ENCODE measurements at regions not wholly inside any gene's neighbourhood (a gene's known extent, or its start where the extent isn't known, plus 50 kb on each side); places are given as distances from the start of the nearest gene placed in this dataset.

- no peak for ATAC-seq (ENCODE audit: low read depth)
- TF ChIP-seq EZH2 (IDR thresholded peaks at IDR 0.05; ENCODE audit: borderline replicate concordance, insufficient read depth, low read depth, low read length, poor library complexity, severe bottlenecking) (no peak), CTCF (IDR thresholded peaks at IDR 0.05) (no peak)
- no peaks in the 10 kb centered on the region for H3K79me2 ChIP-seq (ENCODE audit: control insufficient read depth, insufficient read depth, low read length)
- H3K4me2 ChIP-seq (replicated peaks; ENCODE audit: low read depth, low read length, poor library complexity, severe bottlenecking), result no peak overlapping the region
- ChIA-PET POLR2A (no interaction called here), CTCF (no interaction called here)
- no peak overlapping the region for H3K9ac ChIP-seq (ENCODE audit: low read length)
- no peaks in the 10 kb centered on the region for H3K9me3 ChIP-seq (ENCODE audit: control extremely low read depth in 1 of 3, control insufficient read depth in 2 of 3, insufficient read depth in 1 of 3, low read length in 2 of 3)
- H3K27ac Mint-ChIP-seq, result no peak overlapping the region
- DNase-seq, result no peak
- H3K36me3 ChIP-seq (replicated peaks in 1 of 2; ENCODE audit: control extremely low read depth in 1 of 2, control insufficient read depth in 1 of 2, extremely low read depth in 1 of 2, insufficient read depth in 2 of 2, low read length in 1 of 2), result no peaks in the 10 kb centered on the region
- WGBS (ENCODE audit: insufficient coverage), result 94% methylated on average over 4 of the region's 4 CpGs
- no peak overlapping the region for H3K4me3 ChIP-seq (ENCODE audit: control extremely low read depth in 1 of 5, extremely low read depth in 1 of 5, insufficient read depth in 1 of 5, low read depth in 2 of 5, low read length in 4 of 5)
- peaks cover under 1% of the 10 kb centered on the region for H3K27me3 Mint-ChIP-seq
- H3K27me3 ChIP-seq (replicated peaks in 1 of 4; ENCODE audit: control extremely low read depth in 1 of 4, control insufficient read depth in 3 of 4, insufficient read depth in 4 of 4, low read length in 3 of 4), result peaks cover 0 to 3% (median 0%) of the 10 kb centered on the region in 4 experiments
- H4K20me1 ChIP-seq (ENCODE audit: control insufficient read depth, insufficient read depth, low read length, poor library complexity, severe bottlenecking), result no peaks in the 10 kb centered on the region
- intact Hi-C loops (cut with micrococcal nuclease), result no loop called here
- no peaks in the 10 kb centered on the region for H3K4me1 ChIP-seq (ENCODE audit: control insufficient read depth in 2 of 2, insufficient read depth in 2 of 2, low read length in 2 of 2)
- no peaks in the 10 kb centered on the region for H3K4me1 Mint-ChIP-seq
- H3K9me3 Mint-ChIP-seq (ENCODE audit: insufficient read depth), result no peaks in the 10 kb centered on the region
- H3K4me3 Mint-ChIP-seq, result no peak overlapping the region
- no peak overlapping the region for H3K27ac ChIP-seq (ENCODE audit: low read length in 2 of 2)
- no peak overlapping the region for H2AFZ ChIP-seq (ENCODE audit: insufficient read depth, low read depth, low read length, poor library complexity, severe bottlenecking)
These were observed 369.6 kb upstream of the DYNLRB2 start for GRCh38 chr16:80171199-80171598.

GRCh38 chr16:80167657-80168390 lies 373.0 kb upstream of the DYNLRB2 start:
- intact Hi-C loops (cut with micrococcal nuclease), result no loop called here
- no peak for TF ChIP-seq CTCF (IDR thresholded peaks at IDR 0.05)
- TF ChIP-seq EZH2 (IDR thresholded peaks at IDR 0.05; ENCODE audit: borderline replicate concordance, insufficient read depth, low read depth, low read length, poor library complexity, severe bottlenecking), result no peak
- CTCF ChIA-PET, result no interaction called here
- Histone ChIP-seq H3K9ac (ENCODE audit: low read length) (no peak overlapping the region), H3K4me2 (replicated peaks; ENCODE audit: low read depth, low read length, poor library complexity, severe bottlenecking) (no peak overlapping the region), H3K9me3 (ENCODE audit: control extremely low read depth in 1 of 3, control insufficient read depth in 2 of 3, insufficient read depth in 1 of 3, low read length in 2 of 3) (no peaks in the 10 kb centered on the region), H3K79me2 (ENCODE audit: control insufficient read depth, insufficient read depth, low read length) (no peaks in the 10 kb centered on the region), H3K4me3 (ENCODE audit: control extremely low read depth in 1 of 5, extremely low read depth in 1 of 5, insufficient read depth in 1 of 5, low read depth in 2 of 5, low read length in 4 of 5) (no peak overlapping the region), H3K27ac (ENCODE audit: low read length in 2 of 2) (no peak overlapping the region), H3K27me3 (replicated peaks in 1 of 4; ENCODE audit: control extremely low read depth in 1 of 4, control insufficient read depth in 3 of 4, insufficient read depth in 4 of 4, low read length in 3 of 4) (peaks cover 0 to 3% (median 0%) of the 10 kb centered on the region in 4 experiments), H3K36me3 (replicated peaks in 1 of 2; ENCODE audit: control extremely low read depth in 1 of 2, control insufficient read depth in 1 of 2, extremely low read depth in 1 of 2, insufficient read depth in 2 of 2, low read length in 1 of 2) (no peaks in the 10 kb centered on the region), H4K20me1 (ENCODE audit: control insufficient read depth, insufficient read depth, low read length, poor library complexity, severe bottlenecking) (no peaks in the 10 kb centered on the region), H2AFZ (ENCODE audit: insufficient read depth, low read depth, low read length, poor library complexity, severe bottlenecking) (no peak overlapping the region), H3K4me1 (ENCODE audit: control insufficient read depth in 2 of 2, insufficient read depth in 2 of 2, low read length in 2 of 2) (no peaks in the 10 kb centered on the region)
- Mint-ChIP-seq H3K9me3 (ENCODE audit: insufficient read depth) (no peaks in the 10 kb centered on the region), H3K27ac (no peak overlapping the region), H3K4me1 (no peaks in the 10 kb centered on the region), H3K27me3 (no peaks in the 10 kb centered on the region), H3K4me3 (no peak overlapping the region)
- POLR2A ChIA-PET, result no interaction called here
- DNase-seq, result no peak
- WGBS (ENCODE audit: insufficient coverage), result 31% methylated on average over 5 of the region's 10 CpGs
- no peak for ATAC-seq (ENCODE audit: low read depth)
